ENCODE measurements at regions not wholly inside any gene's neighbourhood (a gene's known extent, or its start where the extent isn't known, plus 50 kb on each side); places are given as distances from the start of the nearest gene placed in this dataset.

- H3K36me3 Mint-ChIP-seq (ENCODE audit: low read depth) = no peaks in the 10 kb centered on the region
- no peak overlapping the region for H3K27ac ChIP-seq (ENCODE audit: low read depth)
- no peaks in the 10 kb centered on the region for H3K36me3 ChIP-seq (ENCODE audit: insufficient read depth)
- H3K79me2 ChIP-seq (replicated peaks; ENCODE audit: insufficient read depth) = no peaks in the 10 kb centered on the region
- H3K27ac Mint-ChIP-seq = no peak overlapping the region
- no peaks in the 10 kb centered on the region for H3K27me3 Mint-ChIP-seq (ENCODE audit: insufficient read depth, low read depth, poor library complexity)
- H2AFZ ChIP-seq = peak overlapping the region; percentile 48; the same call in 1 of the 2 replicates
- ATAC-seq (peak; percentile 70), DNase-seq (ENCODE audit: low spot score) (peak; percentile 35)
- TF ChIP-seq EZH2 (IDR thresholded peaks at IDR 0.05; ENCODE audit: low read depth, unreplicated experiment) = no peak
- TF ChIP-seq REST (IDR thresholded peaks at IDR 0.05; ENCODE audit: unreplicated experiment) = no peak
- no peak for TF ChIP-seq CREB1 (CRISPR knock-in tag; IDR thresholded peaks at IDR 0.05; ENCODE audit: low read depth)
- TF ChIP-seq ETS1 (IDR thresholded peaks at IDR 0.05) = no peak
- no peak for TF ChIP-seq ZNF114 (CRISPR knock-in tag; IDR thresholded peaks at IDR 0.05)
- TF ChIP-seq, protein P1, sequence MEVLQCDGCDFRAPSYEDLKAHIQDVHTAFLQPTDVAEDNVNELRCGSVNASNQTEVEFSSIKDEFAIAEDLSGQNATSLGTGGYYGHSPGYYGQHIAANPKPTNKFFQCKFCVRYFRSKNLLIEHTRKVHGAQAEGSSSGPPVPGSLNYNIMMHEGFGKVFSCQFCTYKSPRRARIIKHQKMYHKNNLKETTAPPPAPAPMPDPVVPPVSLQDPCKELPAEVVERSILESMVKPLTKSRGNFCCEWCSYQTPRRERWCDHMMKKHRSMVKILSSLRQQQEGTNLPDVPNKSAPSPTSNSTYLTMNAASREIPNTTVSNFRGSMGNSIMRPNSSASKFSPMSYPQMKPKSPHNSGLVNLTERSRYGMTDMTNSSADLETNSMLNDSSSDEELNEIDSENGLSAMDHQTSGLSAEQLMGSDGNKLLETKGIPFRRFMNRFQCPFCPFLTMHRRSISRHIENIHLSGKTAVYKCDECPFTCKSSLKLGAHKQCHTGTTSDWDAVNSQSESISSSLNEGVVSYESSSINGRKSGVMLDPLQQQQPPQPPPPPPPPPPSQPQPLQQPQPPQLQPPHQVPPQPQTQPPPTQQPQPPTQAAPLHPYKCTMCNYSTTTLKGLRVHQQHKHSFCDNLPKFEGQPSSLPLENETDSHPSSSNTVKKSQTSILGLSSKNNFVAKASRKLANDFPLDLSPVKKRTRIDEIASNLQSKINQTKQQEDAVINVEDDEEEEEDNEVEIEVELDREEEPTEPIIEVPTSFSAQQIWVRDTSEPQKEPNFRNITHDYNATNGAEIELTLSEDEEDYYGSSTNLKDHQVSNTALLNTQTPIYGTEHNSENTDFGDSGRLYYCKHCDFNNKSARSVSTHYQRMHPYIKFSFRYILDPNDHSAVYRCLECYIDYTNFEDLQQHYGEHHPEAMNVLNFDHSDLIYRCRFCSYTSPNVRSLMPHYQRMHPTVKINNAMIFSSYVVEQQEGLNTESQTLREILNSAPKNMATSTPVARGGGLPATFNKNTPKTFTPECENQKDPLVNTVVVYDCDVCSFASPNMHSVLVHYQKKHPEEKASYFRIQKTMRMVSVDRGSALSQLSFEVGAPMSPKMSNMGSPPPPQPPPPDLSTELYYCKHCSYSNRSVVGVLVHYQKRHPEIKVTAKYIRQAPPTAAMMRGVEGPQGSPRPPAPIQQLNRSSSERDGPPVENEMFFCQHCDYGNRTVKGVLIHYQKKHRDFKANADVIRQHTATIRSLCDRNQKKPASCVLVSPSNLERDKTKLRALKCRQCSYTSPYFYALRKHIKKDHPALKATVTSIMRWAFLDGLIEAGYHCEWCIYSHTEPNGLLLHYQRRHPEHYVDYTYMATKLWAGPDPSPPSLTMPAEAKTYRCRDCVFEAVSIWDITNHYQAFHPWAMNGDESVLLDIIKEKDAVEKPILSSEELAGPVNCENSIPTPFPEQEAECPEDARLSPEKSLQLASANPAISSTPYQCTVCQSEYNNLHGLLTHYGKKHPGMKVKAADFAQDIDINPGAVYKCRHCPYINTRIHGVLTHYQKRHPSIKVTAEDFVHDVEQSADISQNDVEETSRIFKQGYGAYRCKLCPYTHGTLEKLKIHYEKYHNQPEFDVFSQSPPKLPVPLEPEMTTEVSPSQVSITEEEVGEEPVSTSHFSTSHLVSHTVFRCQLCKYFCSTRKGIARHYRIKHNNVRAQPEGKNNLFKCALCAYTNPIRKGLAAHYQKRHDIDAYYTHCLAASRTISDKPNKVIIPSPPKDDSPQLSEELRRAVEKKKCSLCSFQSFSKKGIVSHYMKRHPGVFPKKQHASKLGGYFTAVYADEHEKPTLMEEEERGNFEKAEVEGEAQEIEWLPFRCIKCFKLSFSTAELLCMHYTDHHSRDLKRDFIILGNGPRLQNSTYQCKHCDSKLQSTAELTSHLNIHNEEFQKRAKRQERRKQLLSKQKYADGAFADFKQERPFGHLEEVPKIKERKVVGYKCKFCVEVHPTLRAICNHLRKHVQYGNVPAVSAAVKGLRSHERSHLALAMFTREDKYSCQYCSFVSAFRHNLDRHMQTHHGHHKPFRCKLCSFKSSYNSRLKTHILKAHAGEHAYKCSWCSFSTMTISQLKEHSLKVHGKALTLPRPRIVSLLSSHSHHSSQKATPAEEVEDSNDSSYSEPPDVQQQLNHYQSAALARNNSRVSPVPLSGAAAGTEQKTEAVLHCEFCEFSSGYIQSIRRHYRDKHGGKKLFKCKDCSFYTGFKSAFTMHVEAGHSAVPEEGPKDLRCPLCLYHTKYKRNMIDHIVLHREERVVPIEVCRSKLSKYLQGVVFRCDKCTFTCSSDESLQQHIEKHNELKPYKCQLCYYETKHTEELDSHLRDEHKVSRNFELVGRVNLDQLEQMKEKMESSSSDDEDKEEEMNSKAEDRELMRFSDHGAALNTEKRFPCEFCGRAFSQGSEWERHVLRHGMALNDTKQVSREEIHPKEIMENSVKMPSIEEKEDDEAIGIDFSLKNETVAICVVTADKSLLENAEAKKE (CRISPR knock-in tag; IDR thresholded peaks at IDR 0.05) = no peak
- no peak for TF ChIP-seq POLR2AphosphoS5 (IDR thresholded peaks at IDR 0.05; ENCODE audit: low read depth)
- TF ChIP-seq, protein P2, sequence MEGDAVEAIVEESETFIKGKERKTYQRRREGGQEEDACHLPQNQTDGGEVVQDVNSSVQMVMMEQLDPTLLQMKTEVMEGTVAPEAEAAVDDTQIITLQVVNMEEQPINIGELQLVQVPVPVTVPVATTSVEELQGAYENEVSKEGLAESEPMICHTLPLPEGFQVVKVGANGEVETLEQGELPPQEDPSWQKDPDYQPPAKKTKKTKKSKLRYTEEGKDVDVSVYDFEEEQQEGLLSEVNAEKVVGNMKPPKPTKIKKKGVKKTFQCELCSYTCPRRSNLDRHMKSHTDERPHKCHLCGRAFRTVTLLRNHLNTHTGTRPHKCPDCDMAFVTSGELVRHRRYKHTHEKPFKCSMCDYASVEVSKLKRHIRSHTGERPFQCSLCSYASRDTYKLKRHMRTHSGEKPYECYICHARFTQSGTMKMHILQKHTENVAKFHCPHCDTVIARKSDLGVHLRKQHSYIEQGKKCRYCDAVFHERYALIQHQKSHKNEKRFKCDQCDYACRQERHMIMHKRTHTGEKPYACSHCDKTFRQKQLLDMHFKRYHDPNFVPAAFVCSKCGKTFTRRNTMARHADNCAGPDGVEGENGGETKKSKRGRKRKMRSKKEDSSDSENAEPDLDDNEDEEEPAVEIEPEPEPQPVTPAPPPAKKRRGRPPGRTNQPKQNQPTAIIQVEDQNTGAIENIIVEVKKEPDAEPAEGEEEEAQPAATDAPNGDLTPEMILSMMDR (conservative IDR thresholded peaks at IDR 0.05; ENCODE audit: low read depth in 2 of 2) = no peak
- TF ChIP-seq STAT1 (IDR thresholded peaks at IDR 0.05; ENCODE audit: unreplicated experiment) = no peak
- no peak for TF ChIP-seq ZNF331 (CRISPR knock-in tag; IDR thresholded peaks at IDR 0.05; ENCODE audit: low read depth)
- TF ChIP-seq EZH2phosphoT487 (IDR thresholded peaks at IDR 0.05; ENCODE audit: unreplicated experiment) = no peak
- no peak for TF ChIP-seq JUNB (IDR thresholded peaks at IDR 0.05; ENCODE audit: unreplicated experiment)
- TF ChIP-seq NANOG (IDR thresholded peaks at IDR 0.05; ENCODE audit: borderline replicate concordance) = no peak
- H3K4me3 ChIP-seq = no peak overlapping the region
- no peak overlapping the region for H3K4me3 Mint-ChIP-seq
- H3K9me2 ChIP-seq (ENCODE audit: insufficient read depth) = no peaks in the 10 kb centered on the region
- no peaks in the 10 kb centered on the region for H3K9me3 Mint-ChIP-seq
- H4K20me1 ChIP-seq (replicated peaks; ENCODE audit: insufficient read depth) = no peaks in the 10 kb centered on the region
- H3K27me3 ChIP-seq (ENCODE audit: insufficient read depth) = no peaks in the 10 kb centered on the region
- H3K4me1 Mint-ChIP-seq = peaks cover 17% of the 10 kb centered on the region; the same call in 2 of the 3 replicates
- peaks cover 9% of the 10 kb centered on the region for H3K4me1 ChIP-seq (ENCODE audit: insufficient read depth)
- H3F3A ChIP-seq (replicated peaks; ENCODE audit: low read depth) = no peaks in the 10 kb centered on the region
- H3K4me2 ChIP-seq = no peak overlapping the region
These were observed 510.8 kb downstream of the TRIB2 start for GRCh38 chr2:13227578-13227977.
